Prostate gland (tissue), 2 donors: ENCODE measurements at regions not wholly inside any gene's neighbourhood (a gene's known extent, or its start where the extent isn't known, plus 50 kb on each side); places are given as distances from the start of the nearest gene placed in this dataset.

Experiments used
- DNase-seq: peaks from one replicate; pipeline ENCODE4 v3.0.0-alpha.2; 2019; ENCODE audit warnings: low spot score
- H3K27ac ChIP-seq, 2 donors: fragments of 200-600 bp; sonication (generic); 2 replicates each; pipeline ENCODE4 v1.5.1; 2017 to 2019
- H3K27me3 ChIP-seq: fragments of 200-600 bp; sonication (generic); replicated peaks from 2 replicates; pipeline ENCODE4 v1.5.1; 2019; ENCODE audit not compliant: insufficient read depth
- H3K36me3 ChIP-seq, 2 donors: fragments of 200-600 bp; sonication (generic); 1 replicate in 1 of 2; 2 replicates in 1 of 2; pipeline versions ENCODE4 v1.5.1 to v1.8.1; 2017 to 2019
- H3K4me1 ChIP-seq: fragments of 200-600 bp; sonication (generic); replicated peaks from 2 replicates; pipeline ENCODE4 v1.5.1; 2019
- H3K4me3 ChIP-seq, 2 donors: fragments of 200-600 bp; sonication (generic); 2 replicates each; pipeline ENCODE4 v1.5.1; 2017 to 2019
- H3K9me3 ChIP-seq: fragments of 200-600 bp; sonication (generic); 2 replicates; pipeline ENCODE4 v1.5.1; 2017
- POLR2A ChIP-seq: fragments of 450-650 bp; IDR thresholded peaks from one replicate; pipeline ENCODE4 v1.6.1; 2016; ENCODE audit warnings: antibody characterized with exemption, mild to moderate bottlenecking
- POLR2AphosphoS5 ChIP-seq: sonication (generic); formaldehyde crosslinking; IDR thresholded peaks from one replicate; pipeline ENCODE4 v1.6.1; 2017; ENCODE audit warnings: antibody characterized with exemption
- WGBS: methylation state at CpG from one replicate; pipeline ENCODE4 v1.1.5; 2018; 5-methylcytosine and 5-hydroxymethylcytosine counted together
- intact Hi-C: fragments of 100-400 bp; cut with DNase I; formaldehyde crosslinking; loops from one replicate; pipeline ENCODE4 v1.14.2; 2022
- TF ChIP-seq, protein P1 (sequence below), 4 experiments: fragments of 200-600 bp in 2 of 4; fragments of 450-650 bp in 2 of 4; sonication (generic) in 2 of 4; IDR thresholded peaks; 1 replicate in 3 of 4; 2 replicates in 1 of 4; pipeline ENCODE4 v1.5.1; 2016 to 2019; ENCODE audit warnings: antibody characterized with exemption in 4 of 4, mild to moderate bottlenecking in 2 of 4, moderate library complexity in 2 of 4

DNA sequence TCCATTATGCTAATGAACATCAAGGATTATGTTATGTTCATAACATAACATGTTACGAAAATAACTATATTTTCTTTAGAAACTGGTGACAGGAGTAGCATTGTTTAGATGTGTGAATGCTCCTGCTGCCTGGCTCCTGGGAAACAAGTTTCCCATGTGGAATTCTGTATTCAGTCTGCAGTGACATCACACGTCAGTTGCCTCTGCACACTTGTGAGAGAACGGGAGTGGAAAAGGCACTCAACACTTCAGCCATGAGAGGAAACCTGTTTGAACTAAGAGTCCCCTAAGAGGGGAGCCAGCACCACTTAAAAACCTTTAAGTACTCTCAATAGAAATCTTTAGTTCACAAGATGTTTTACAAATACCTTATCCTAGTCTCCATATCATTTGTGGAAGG is 140.3 kb upstream of the FAM20C start:
- TF ChIP-seq POLR2A, result no peak
- TF ChIP-seq POLR2AphosphoS5, result no peak
- TF ChIP-seq, protein P1, sequence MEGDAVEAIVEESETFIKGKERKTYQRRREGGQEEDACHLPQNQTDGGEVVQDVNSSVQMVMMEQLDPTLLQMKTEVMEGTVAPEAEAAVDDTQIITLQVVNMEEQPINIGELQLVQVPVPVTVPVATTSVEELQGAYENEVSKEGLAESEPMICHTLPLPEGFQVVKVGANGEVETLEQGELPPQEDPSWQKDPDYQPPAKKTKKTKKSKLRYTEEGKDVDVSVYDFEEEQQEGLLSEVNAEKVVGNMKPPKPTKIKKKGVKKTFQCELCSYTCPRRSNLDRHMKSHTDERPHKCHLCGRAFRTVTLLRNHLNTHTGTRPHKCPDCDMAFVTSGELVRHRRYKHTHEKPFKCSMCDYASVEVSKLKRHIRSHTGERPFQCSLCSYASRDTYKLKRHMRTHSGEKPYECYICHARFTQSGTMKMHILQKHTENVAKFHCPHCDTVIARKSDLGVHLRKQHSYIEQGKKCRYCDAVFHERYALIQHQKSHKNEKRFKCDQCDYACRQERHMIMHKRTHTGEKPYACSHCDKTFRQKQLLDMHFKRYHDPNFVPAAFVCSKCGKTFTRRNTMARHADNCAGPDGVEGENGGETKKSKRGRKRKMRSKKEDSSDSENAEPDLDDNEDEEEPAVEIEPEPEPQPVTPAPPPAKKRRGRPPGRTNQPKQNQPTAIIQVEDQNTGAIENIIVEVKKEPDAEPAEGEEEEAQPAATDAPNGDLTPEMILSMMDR (IDR thresholded peaks at IDR 0.05), result no peak
- no peaks in the 10 kb centered on the region for H3K36me3 ChIP-seq
- no peak for DNase-seq
- H3K27me3 ChIP-seq, result no peaks in the 10 kb centered on the region
- intact Hi-C loops, result no loop called here
- H3K4me3 ChIP-seq, result no peak overlapping the region
- H3K9me3 ChIP-seq, result no peaks in the 10 kb centered on the region
- 69% methylated on average over 3 of the region's 3 CpGs for WGBS
- no peaks in the 10 kb centered on the region for H3K4me1 ChIP-seq
- no peak overlapping the region for H3K27ac ChIP-seq

DNA sequence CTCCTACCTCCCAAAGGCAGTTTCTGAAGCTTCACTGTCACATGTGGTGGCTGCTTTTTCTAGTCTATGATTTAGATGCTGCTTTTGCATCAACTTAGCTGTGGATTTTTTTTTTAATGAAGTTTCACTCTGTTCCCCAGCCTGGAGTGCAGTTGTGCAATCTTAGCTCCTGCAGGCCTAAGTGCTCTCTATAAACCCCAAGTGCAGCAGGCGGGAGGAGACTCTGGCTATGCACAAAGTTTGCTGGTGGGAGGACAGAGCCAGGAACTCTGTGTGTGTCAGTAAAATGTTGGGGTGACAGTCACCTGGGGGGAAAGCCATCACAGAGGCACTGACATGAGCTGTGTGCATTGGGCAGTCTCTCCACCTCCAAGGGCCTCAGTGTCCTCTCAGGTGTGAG is 138.8 kb upstream of the FAM20C start:
- Histone ChIP-seq H3K4me1 (no peaks in the 10 kb centered on the region), H3K36me3 (no peaks in the 10 kb centered on the region), H3K9me3 (no peaks in the 10 kb centered on the region), H3K27ac (no peak overlapping the region), H3K4me3 (no peak overlapping the region), H3K27me3 (no peaks in the 10 kb centered on the region)
- WGBS, result 81% methylated on average over 1 of the region's 1 CpG
- intact Hi-C loops, result no loop called here
- no peak for DNase-seq
- TF ChIP-seq, protein P1 (IDR thresholded peaks at IDR 0.05), result no peak
- no peak for TF ChIP-seq POLR2AphosphoS5
- TF ChIP-seq POLR2A, result no peak

GRCh38 chr7:54615-55014 is 137.8 kb upstream of the FAM20C start:
- H3K4me1 ChIP-seq, result no peaks in the 10 kb centered on the region
- DNase-seq, result no peak
- TF ChIP-seq POLR2AphosphoS5, result no peak
- H3K36me3 ChIP-seq, result no peaks in the 10 kb centered on the region
- H3K9me3 ChIP-seq, result no peaks in the 10 kb centered on the region
- 98% methylated on average over 6 of the region's 6 CpGs for whole genome bisulfite sequencing
- H3K27me3 ChIP-seq, result no peaks in the 10 kb centered on the region
- H3K27ac ChIP-seq, result no peak overlapping the region
- intact Hi-C loops, result no loop called here
- no peak overlapping the region for H3K4me3 ChIP-seq

GRCh38 chr7:55690-56248 is 136.6 kb upstream of the FAM20C start:
- TF ChIP-seq, protein P1 (IDR thresholded peaks at IDR 0.05), result no peak
- no peak for TF ChIP-seq POLR2AphosphoS5
- no peak for TF ChIP-seq POLR2A
- intact Hi-C loops, result no loop called here
- no peaks in the 10 kb centered on the region for H3K9me3 ChIP-seq
- no peaks in the 10 kb centered on the region for H3K4me1 ChIP-seq
- no peak overlapping the region for H3K27ac ChIP-seq
- DNase-seq, result no peak
- H3K4me3 ChIP-seq, result no peak overlapping the region
- no peaks in the 10 kb centered on the region for H3K27me3 ChIP-seq
- WGBS, result 93% methylated on average over 9 of the region's 9 CpGs
- no peaks in the 10 kb centered on the region for H3K36me3 ChIP-seq

DNA sequence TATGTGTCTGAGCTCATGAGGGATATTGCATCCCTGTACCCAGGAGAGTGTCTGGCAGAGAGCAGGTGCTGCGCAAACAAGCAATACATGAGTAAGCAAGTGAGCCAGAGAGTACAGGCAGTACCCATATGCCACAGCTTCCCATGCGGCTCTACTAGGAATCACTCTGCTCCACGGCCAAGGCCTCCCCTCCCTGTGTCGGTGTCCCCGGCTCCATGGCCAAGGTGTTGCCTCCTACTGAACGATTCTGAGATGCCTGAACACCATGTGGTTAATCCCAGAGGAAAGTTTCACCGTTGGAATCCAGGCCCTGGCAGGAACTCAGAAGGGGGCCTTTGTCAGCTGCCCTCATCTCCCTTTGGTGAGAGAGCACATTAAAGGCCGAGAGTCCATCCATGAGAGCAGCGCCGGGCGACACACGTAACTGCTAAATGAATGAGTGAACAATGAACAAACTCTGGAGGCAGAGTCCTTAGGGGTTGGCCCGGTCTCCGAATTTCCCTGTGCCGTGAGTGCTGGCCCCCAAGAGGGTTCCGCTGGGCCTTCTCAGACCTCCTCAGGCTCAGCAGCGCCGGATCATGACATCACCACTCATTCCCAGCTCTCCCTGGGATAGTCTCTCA is 136.0 kb upstream of the FAM20C start:
- H3K4me1 ChIP-seq, result no peaks in the 10 kb centered on the region
- no peaks in the 10 kb centered on the region for H3K9me3 ChIP-seq
- intact Hi-C loops, result no loop called here
- 90% methylated on average over 18 of the region's 18 CpGs for WGBS
- no peak overlapping the region for H3K4me3 ChIP-seq
- no peak overlapping the region for H3K27ac ChIP-seq
- TF ChIP-seq, protein P1 (IDR thresholded peaks at IDR 0.05), result no peak
- TF ChIP-seq POLR2A (no peak), POLR2AphosphoS5 (no peak)
- H3K36me3 ChIP-seq, result no peaks in the 10 kb centered on the region
- no peak for DNase-seq
- no peaks in the 10 kb centered on the region for H3K27me3 ChIP-seq
